ENCODE measurements at regions not wholly inside any gene's neighbourhood (a gene's known extent, or its start where the extent isn't known, plus 50 kb on each side); places are given as distances from the start of the nearest gene placed in this dataset.

DNA sequence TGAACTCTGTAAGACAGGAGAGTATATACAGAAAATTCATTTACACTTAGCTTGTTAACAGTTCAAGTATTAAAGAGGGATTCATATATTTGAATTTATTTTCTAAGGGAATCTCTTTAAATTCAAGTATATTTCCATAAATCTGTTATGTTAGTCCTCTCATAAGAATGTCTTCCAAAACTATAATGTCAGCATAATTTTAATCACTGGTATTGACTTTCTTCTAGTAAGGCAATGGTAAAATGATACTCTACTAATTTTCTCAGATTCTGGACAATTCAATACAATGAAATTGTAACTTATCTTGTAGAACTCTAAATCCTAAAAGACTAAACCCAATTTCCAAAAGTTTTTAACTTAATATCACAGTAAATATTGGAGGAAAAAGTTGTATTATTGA, 66.3 kb upstream of the EPHA6 start:
- TF ChIP-seq POLR2A (IDR thresholded peaks at IDR 0.05; ENCODE audit: low read depth, low read length), result no peak
- no peak for TF ChIP-seq CTCF (IDR thresholded peaks at IDR 0.05; ENCODE audit: extremely low read depth in 1 of 2, insufficient read depth in 1 of 2, low read depth in 1 of 2, low read length in 2 of 2)
- TF ChIP-seq EZH2 (IDR thresholded peaks at IDR 0.05; ENCODE audit: borderline replicate concordance, low read depth, low read length, severe bottlenecking), result no peak
- TF ChIP-seq POLR2AphosphoS5 (IDR thresholded peaks at IDR 0.05; ENCODE audit: insufficient read depth, low read depth, low read length), result no peak
- TF ChIP-seq, protein P1, sequence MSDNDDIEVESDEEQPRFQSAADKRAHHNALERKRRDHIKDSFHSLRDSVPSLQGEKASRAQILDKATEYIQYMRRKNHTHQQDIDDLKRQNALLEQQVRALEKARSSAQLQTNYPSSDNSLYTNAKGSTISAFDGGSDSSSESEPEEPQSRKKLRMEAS (IDR thresholded peaks at IDR 0.05; ENCODE audit: insufficient read depth, insufficient read length), result no peak

All from endothelial cell of umbilical vein (primary cell).